ENCODE measurements at regions not wholly inside any gene's neighbourhood (a gene's known extent, or its start where the extent isn't known, plus 50 kb on each side); places are given as distances from the start of the nearest gene placed in this dataset.

GRCh38 chr6:2346078-2346477, 100.7 kb upstream of the GMDS start:
- TF ChIP-seq EP300 (IDR thresholded peaks at IDR 0.05), result no peak
- TF ChIP-seq CTCF (IDR thresholded peaks at IDR 0.05), result no peak
- no peak for TF ChIP-seq POLR2A (IDR thresholded peaks at IDR 0.05)
